ENCODE measurements at regions not wholly inside any gene's neighbourhood (a gene's known extent, or its start where the extent isn't known, plus 50 kb on each side); places are given as distances from the start of the nearest gene placed in this dataset.
A peak's percentile ranks its signal among the peaks of the same experiment; 100 is the strongest.

- Histone ChIP-seq H3K27ac (ENCODE audit: low read depth, low read length) (peak overlapping the region; percentile 99), H3K4me2 (ENCODE audit: insufficient read depth, low read length) (peak overlapping the region; percentile 4), H3K79me2 (ENCODE audit: insufficient read depth, low read length) (no peaks in the 10 kb centered on the region), H3K27me3 (ENCODE audit: insufficient read depth, low read length) (no peaks in the 10 kb centered on the region), H3K36me3 (ENCODE audit: insufficient read depth, low read length) (no peaks in the 10 kb centered on the region), H3K9me3 (ENCODE audit: low read depth, low read length) (no peaks in the 10 kb centered on the region), H3K4me3 (ENCODE audit: insufficient read depth, low read length) (no peak overlapping the region), H4K20me1 (ENCODE audit: insufficient read depth, low read length) (no peaks in the 10 kb centered on the region), H3K4me1 (ENCODE audit: insufficient read depth, low read length) (peaks cover 53% of the 10 kb centered on the region), H2AFZ (ENCODE audit: low read length) (no peak overlapping the region)
- no peak for DNase-seq (ENCODE audit: insufficient read length, low spot score, missing footprints)
- TF ChIP-seq CTCF (IDR thresholded peaks at IDR 0.05; ENCODE audit: extremely low read depth, low read depth, low read length), result no peak
Observed at GRCh38 chr15:39357480-39358268, 223.2 kb upstream of the THBS1 start.

- peaks cover 60% of the 10 kb centered on the region for H3K4me1 ChIP-seq (ENCODE audit: insufficient read depth, low read length)
- H2AFZ ChIP-seq (ENCODE audit: low read length), result no peak overlapping the region
- H3K4me3 ChIP-seq (ENCODE audit: insufficient read depth, low read length), result no peak overlapping the region
- no peak overlapping the region for H3K4me2 ChIP-seq (ENCODE audit: insufficient read depth, low read length)
- DNase-seq (ENCODE audit: insufficient read length, low spot score, missing footprints), result peak; percentile 79
- H3K27ac ChIP-seq (ENCODE audit: low read depth, low read length), result peak overlapping the region; percentile 99
- H3K36me3 ChIP-seq (ENCODE audit: insufficient read depth, low read length), result no peaks in the 10 kb centered on the region
- H3K27me3 ChIP-seq (ENCODE audit: insufficient read depth, low read length), result no peaks in the 10 kb centered on the region
- H3K9me3 ChIP-seq (ENCODE audit: low read depth, low read length), result no peaks in the 10 kb centered on the region
- H3K79me2 ChIP-seq (ENCODE audit: insufficient read depth, low read length), result no peaks in the 10 kb centered on the region
- H4K20me1 ChIP-seq (ENCODE audit: insufficient read depth, low read length), result no peaks in the 10 kb centered on the region
- no peak for TF ChIP-seq CTCF (IDR thresholded peaks at IDR 0.05; ENCODE audit: extremely low read depth, low read depth, low read length)
Observed at GRCh38 chr15:39358441-39359041, 222.3 kb upstream of the THBS1 start.

GRCh38 chr15:39359771-39360170 lies 221.1 kb upstream of the THBS1 start:
- Histone ChIP-seq H3K9me3 (ENCODE audit: low read depth, low read length) (no peaks in the 10 kb centered on the region), H3K4me1 (ENCODE audit: insufficient read depth, low read length) (peaks cover 72% of the 10 kb centered on the region), H3K4me3 (ENCODE audit: insufficient read depth, low read length) (no peak overlapping the region), H3K79me2 (ENCODE audit: insufficient read depth, low read length) (no peaks in the 10 kb centered on the region), H2AFZ (ENCODE audit: low read length) (no peak overlapping the region), H4K20me1 (ENCODE audit: insufficient read depth, low read length) (no peaks in the 10 kb centered on the region), H3K27ac (ENCODE audit: low read depth, low read length) (peak overlapping the region; percentile 99), H3K27me3 (ENCODE audit: insufficient read depth, low read length) (no peaks in the 10 kb centered on the region), H3K36me3 (ENCODE audit: insufficient read depth, low read length) (no peaks in the 10 kb centered on the region), H3K4me2 (ENCODE audit: insufficient read depth, low read length) (no peak overlapping the region)
- no peak for DNase-seq (ENCODE audit: insufficient read length, low spot score, missing footprints)
- TF ChIP-seq CTCF (IDR thresholded peaks at IDR 0.05; ENCODE audit: extremely low read depth, low read depth, low read length), result no peak

GRCh38 chr15:39360452-39360851 lies 220.4 kb upstream of the THBS1 start:
- no peaks in the 10 kb centered on the region for H3K9me3 ChIP-seq (ENCODE audit: low read depth, low read length)
- H3K27me3 ChIP-seq (ENCODE audit: insufficient read depth, low read length), result no peaks in the 10 kb centered on the region
- no peaks in the 10 kb centered on the region for H4K20me1 ChIP-seq (ENCODE audit: insufficient read depth, low read length)
- no peaks in the 10 kb centered on the region for H3K36me3 ChIP-seq (ENCODE audit: insufficient read depth, low read length)
- H3K4me1 ChIP-seq (ENCODE audit: insufficient read depth, low read length), result peaks cover 79% of the 10 kb centered on the region
- H3K4me3 ChIP-seq (ENCODE audit: insufficient read depth, low read length), result no peak overlapping the region
- DNase-seq (ENCODE audit: insufficient read length, low spot score, missing footprints), result no peak
- H3K27ac ChIP-seq (ENCODE audit: low read depth, low read length), result peak overlapping the region; percentile 99
- H3K79me2 ChIP-seq (ENCODE audit: insufficient read depth, low read length), result no peaks in the 10 kb centered on the region
- TF ChIP-seq CTCF (IDR thresholded peaks at IDR 0.05; ENCODE audit: extremely low read depth, low read depth, low read length), result no peak
- H2AFZ ChIP-seq (ENCODE audit: low read length), result no peak overlapping the region
- no peak overlapping the region for H3K4me2 ChIP-seq (ENCODE audit: insufficient read depth, low read length)

All from osteoblast (primary cell).